GM18868 (cell line): ENCODE measurements at regions not wholly inside any gene's neighbourhood (a gene's known extent, or its start where the extent isn't known, plus 50 kb on each side); places are given as distances from the start of the nearest gene placed in this dataset.
"Not testable (repeated sequence)": the region's sequence is repeated elsewhere in the genome, so short reads cannot be mapped to it uniquely, and the experiment has no call there.

Source experiments
- ATAC-seq: cut with Tn5 transposase; IDR thresholded peaks from one replicate; pipeline ENCODE4 v1.9.1; 2021; ENCODE audit warnings: mild to moderate bottlenecking, moderate library complexity; ENCODE audit not compliant: unreplicated experiment

- no peak for ATAC-seq
Measured at GRCh38 chr2:153532140-153532539, 53.6 kb upstream of the RPRM start.

GRCh38 chr2:153533803-153534202 is 55.2 kb upstream of the RPRM start:
- ATAC-seq, result not testable (repeated sequence)

- not testable (repeated sequence) for ATAC-seq
Measured at GRCh38 chr2:153534590-153534989, 56.0 kb upstream of the RPRM start.

- no peak for ATAC-seq
Measured at GRCh38 chr2:153536115-153536514, 57.6 kb upstream of the RPRM start.

- not testable (repeated sequence) for ATAC-seq
Measured at GRCh38 chr2:153538102-153538501, 59.5 kb upstream of the RPRM start.

GRCh38 chr2:153543635-153544071 is 65.1 kb upstream of the RPRM start:
- peak; percentile 92 for ATAC-seq

GRCh38 chr2:153546358-153546757 is 67.8 kb upstream of the RPRM start:
- ATAC-seq, result no peak

- ATAC-seq, result no peak
Measured at GRCh38 chr2:153548536-153548935, 70.0 kb upstream of the RPRM start.

- no peak for ATAC-seq
Measured at GRCh38 chr2:153551698-153552097, 73.1 kb upstream of the RPRM start.

GRCh38 chr2:153557211-153557610 is 78.6 kb upstream of the RPRM start:
- no peak for ATAC-seq

GRCh38 chr2:153557714-153558113 is 79.2 kb upstream of the RPRM start:
- no peak for ATAC-seq

GRCh38 chr2:153558247-153558646 is 79.7 kb upstream of the RPRM start:
- no peak for ATAC-seq

GRCh38 chr2:153567367-153567766 is 88.8 kb upstream of the RPRM start:
- ATAC-seq, result no peak

GRCh38 chr2:153568105-153568504 is 89.5 kb upstream of the RPRM start:
- no peak for ATAC-seq

- ATAC-seq, result no peak
Measured at GRCh38 chr2:153575171-153575853, 96.8 kb upstream of the RPRM start.

- no peak for ATAC-seq
Measured at GRCh38 chr2:153584244-153584643, 105.7 kb upstream of the RPRM start.

GRCh38 chr2:153588408-153588807 is 109.8 kb upstream of the RPRM start:
- ATAC-seq, result no peak

- no peak for ATAC-seq
Measured at GRCh38 chr2:153589586-153589985, 111.0 kb upstream of the RPRM start.

GRCh38 chr2:153593086-153593485 is 114.5 kb upstream of the RPRM start:
- not testable (repeated sequence) for ATAC-seq

- no peak for ATAC-seq
Measured at GRCh38 chr2:153595939-153596338, 117.4 kb upstream of the RPRM start.

GRCh38 chr2:153601812-153602211 is 123.2 kb upstream of the RPRM start:
- no peak for ATAC-seq

GRCh38 chr2:153604133-153604532 is 125.6 kb upstream of the RPRM start:
- no peak for ATAC-seq

- ATAC-seq, result no peak
Measured at GRCh38 chr2:153606623-153607022, 128.1 kb upstream of the RPRM start.
